Stimulated activated CD8-positive, alpha-beta memory T cell treated with anti-CD3 and anti-CD28 coated beads, Interleukin-4, amount 100 ng/mL, for 24 hours (primary cell): ENCODE measurements at regions not wholly inside any gene's neighbourhood (a gene's known extent, or its start where the extent isn't known, plus 50 kb on each side); places are given as distances from the start of the nearest gene placed in this dataset.
"Not testable (repeated sequence)": the region's sequence is repeated elsewhere in the genome, so short reads cannot be mapped to it uniquely, and the experiment has no call there.

Experiments used
- DNase-seq: peaks from one replicate; pipeline ENCODE4 v3.0.0-alpha.2; 2020; ENCODE audit warnings: low read depth

GRCh38 chr14:105876829-105877228 is 350.4 kb downstream of the TMEM121 start:
- no peak for DNase-seq

GRCh38 chr14:105877645-105878044 is 351.3 kb downstream of the TMEM121 start:
- no peak for DNase-seq

GRCh38 chr14:105878125-105878524 is 351.7 kb downstream of the TMEM121 start:
- DNase-seq: no peak

- DNase-seq: no peak
Measured at GRCh38 chr14:105878554-105878953, 352.2 kb downstream of the TMEM121 start.

GRCh38 chr14:105879503-105879866 is 353.1 kb downstream of the TMEM121 start:
- DNase-seq: no peak

GRCh38 chr14:105879867-105880561 is 353.6 kb downstream of the TMEM121 start:
- DNase-seq: no peak

- no peak for DNase-seq
Measured at GRCh38 chr14:105880616-105881015, 354.2 kb downstream of the TMEM121 start.

- DNase-seq: no peak
Measured at GRCh38 chr14:105881021-105881930, 354.9 kb downstream of the TMEM121 start.

- DNase-seq: not testable (repeated sequence)
Measured at GRCh38 chr14:105882011-105882410, 355.6 kb downstream of the TMEM121 start.

- DNase-seq: no peak
Measured at GRCh38 chr14:105882626-105883025, 356.2 kb downstream of the TMEM121 start.

GRCh38 chr14:105883066-105884005 is 357.0 kb downstream of the TMEM121 start:
- no peak for DNase-seq

- not testable (repeated sequence) for DNase-seq
Measured at GRCh38 chr14:105884192-105884807, 357.9 kb downstream of the TMEM121 start.

- DNase-seq: no peak
Measured at GRCh38 chr14:105884808-105885281, 358.5 kb downstream of the TMEM121 start.

- no peak for DNase-seq
Measured at GRCh38 chr14:105885561-105886320, 359.4 kb downstream of the TMEM121 start.

GRCh38 chr14:105886791-105887191 is 360.4 kb downstream of the TMEM121 start:
- DNase-seq: not testable (repeated sequence)

- DNase-seq: no peak
Measured at GRCh38 chr14:105887692-105888091, 361.3 kb downstream of the TMEM121 start.

GRCh38 chr14:105888151-105888550 is 361.8 kb downstream of the TMEM121 start:
- no peak for DNase-seq

GRCh38 chr14:105888784-105889665 is 362.6 kb downstream of the TMEM121 start:
- DNase-seq: no peak

- DNase-seq: no peak
Measured at GRCh38 chr14:105889666-105890473, 363.5 kb downstream of the TMEM121 start.
